Adrenal gland (tissue), 5 donors: ENCODE measurements at regions not wholly inside any gene's neighbourhood (a gene's known extent, or its start where the extent isn't known, plus 50 kb on each side); places are given as distances from the start of the nearest gene placed in this dataset.

Experiments used
- POLR2A ChIP-seq, 2 donors: fragments of 450-650 bp; IDR thresholded peaks; one replicate each; pipeline ENCODE4 v1.6.1; 2017; ENCODE audit warnings: antibody characterized with exemption in 2 of 2, mild to moderate bottlenecking in 2 of 2, moderate library complexity in 1 of 2
- TF ChIP-seq, protein P1 (sequence below), 6 experiments: fragments of 450-650 bp in 4 of 6; fragments of 200-600 bp in 2 of 6; sonication (generic) in 1 of 6; IDR thresholded peaks; 1 replicate in 5 of 6; 2 replicates in 1 of 6; pipeline versions ENCODE4 v1.5.1 to v1.8.0; 2016 to 2021; ENCODE audit warnings: antibody characterized with exemption in 6 of 6, mild to moderate bottlenecking in 2 of 6, moderate library complexity in 1 of 6
- donor health status: DM: no; HTN: no; CAD: no.

DNA sequence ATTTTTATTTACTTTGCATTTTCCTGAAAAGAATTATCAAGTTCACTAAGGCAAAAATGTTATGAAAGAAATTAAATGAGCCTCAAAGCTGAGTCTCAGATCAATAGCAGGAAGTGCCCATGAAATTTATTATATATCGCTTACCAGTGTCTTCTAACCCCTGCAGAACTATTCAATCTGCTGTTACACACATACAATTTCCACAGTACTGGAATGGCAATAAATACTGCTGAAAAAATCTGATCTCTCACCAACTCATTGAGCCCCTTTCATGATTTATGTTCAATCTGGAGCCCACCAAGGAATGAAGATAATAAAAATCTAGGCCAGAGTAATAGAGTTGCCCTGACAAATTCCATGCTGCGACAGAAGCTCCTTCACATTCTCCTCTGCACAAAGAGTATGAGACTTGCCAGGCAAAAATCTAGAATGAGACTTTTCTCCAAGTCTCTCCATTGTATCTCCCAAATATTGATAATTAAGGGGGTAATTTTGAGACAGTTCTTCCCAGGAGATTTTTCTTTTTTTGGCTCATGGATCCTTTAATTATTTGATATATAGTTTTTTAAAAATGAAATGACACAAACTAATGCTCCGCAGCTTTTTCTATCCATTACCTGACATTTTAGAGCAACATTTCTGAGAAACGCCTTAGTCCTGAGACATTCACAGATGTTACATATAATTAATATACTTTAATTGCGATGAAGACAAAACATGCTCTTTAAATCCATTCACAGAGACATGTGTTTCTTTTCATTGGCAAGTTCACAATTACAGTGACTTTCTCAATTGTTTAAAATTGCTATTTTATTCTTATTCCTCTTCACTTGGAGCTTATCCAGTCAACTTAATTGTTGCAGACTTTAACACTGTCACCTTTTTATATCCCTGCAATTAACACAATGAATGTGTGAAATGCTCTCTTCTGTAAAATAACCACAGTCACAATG, 1020.4 kb downstream of the CBLN2 start:
- no peak for TF ChIP-seq POLR2A (IDR thresholded peaks at IDR 0.05)
- TF ChIP-seq, protein P1, sequence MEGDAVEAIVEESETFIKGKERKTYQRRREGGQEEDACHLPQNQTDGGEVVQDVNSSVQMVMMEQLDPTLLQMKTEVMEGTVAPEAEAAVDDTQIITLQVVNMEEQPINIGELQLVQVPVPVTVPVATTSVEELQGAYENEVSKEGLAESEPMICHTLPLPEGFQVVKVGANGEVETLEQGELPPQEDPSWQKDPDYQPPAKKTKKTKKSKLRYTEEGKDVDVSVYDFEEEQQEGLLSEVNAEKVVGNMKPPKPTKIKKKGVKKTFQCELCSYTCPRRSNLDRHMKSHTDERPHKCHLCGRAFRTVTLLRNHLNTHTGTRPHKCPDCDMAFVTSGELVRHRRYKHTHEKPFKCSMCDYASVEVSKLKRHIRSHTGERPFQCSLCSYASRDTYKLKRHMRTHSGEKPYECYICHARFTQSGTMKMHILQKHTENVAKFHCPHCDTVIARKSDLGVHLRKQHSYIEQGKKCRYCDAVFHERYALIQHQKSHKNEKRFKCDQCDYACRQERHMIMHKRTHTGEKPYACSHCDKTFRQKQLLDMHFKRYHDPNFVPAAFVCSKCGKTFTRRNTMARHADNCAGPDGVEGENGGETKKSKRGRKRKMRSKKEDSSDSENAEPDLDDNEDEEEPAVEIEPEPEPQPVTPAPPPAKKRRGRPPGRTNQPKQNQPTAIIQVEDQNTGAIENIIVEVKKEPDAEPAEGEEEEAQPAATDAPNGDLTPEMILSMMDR (IDR thresholded peaks at IDR 0.05), result no peak
